Omental fat pad (tissue), 3 donors: ENCODE measurements at regions not wholly inside any gene's neighbourhood (a gene's known extent, or its start where the extent isn't known, plus 50 kb on each side); places are given as distances from the start of the nearest gene placed in this dataset.

Source experiments
- ATAC-seq: fragments of 150-250 bp; one replicate; pipeline ENCODE4 v1.9.1; 2016; ENCODE audit warnings: mild to moderate bottlenecking, moderate library complexity; ENCODE audit not compliant: low FRiP score
- DNase-seq: peaks from one replicate; pipeline ENCODE4 v3.0.0-alpha.2; 2019; ENCODE audit warnings: low spot score
- CTCF ChIP-seq, 3 donors: fragments of 450-650 bp; IDR thresholded peaks; one replicate each; pipeline ENCODE4 v1.5.1; 2016 to 2017; ENCODE audit warnings: antibody characterized with exemption in 3 of 3, mild to moderate bottlenecking in 3 of 3, moderate library complexity in 2 of 3

DNA sequence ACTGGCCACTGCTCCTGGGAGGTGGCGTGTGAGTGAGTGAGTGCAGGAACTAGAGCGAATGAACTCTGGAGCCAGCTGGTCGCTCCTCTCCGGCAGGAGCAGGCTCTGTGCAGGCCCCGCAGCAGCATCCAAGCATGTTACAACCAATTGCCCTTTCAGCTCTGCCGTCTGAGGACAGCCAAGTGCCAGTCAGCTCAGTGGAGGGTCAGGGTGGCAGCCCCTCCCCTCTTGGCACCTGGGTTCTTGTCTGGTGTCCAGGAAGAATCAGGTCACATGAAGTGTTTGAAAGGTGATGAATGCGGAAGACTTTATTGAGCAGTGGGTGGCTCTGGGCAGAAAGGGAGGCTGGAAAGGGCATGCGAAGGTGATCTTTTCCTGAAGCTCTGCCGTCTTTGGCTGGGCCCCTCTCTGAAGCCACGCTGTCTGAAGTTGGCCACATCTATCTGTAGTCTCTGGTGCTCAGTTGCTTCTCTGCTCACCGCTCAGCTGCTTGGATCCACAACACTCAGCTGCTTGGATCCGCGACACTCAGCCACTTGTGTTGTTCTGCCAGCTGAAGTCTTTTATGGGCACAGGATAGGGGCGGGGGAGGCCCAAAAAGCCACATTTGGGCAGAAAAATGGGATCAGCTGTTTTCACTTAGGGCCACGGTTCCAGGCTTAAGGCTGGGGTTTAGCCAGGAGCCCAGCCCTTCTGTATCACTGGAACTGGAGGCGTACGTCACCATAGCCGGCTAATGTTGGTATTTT lies 139.8 kb downstream of the ADSS2 start:
- no peak for TF ChIP-seq CTCF (IDR thresholded peaks at IDR 0.05)
- ATAC-seq (no peak), DNase-seq (no peak)

- no peak for ATAC-seq
- TF ChIP-seq CTCF (IDR thresholded peaks at IDR 0.05), result no peak
- DNase-seq, result no peak
Observed at GRCh38 chr1:244313346-244313745, 138.4 kb downstream of the ADSS2 start.

DNA sequence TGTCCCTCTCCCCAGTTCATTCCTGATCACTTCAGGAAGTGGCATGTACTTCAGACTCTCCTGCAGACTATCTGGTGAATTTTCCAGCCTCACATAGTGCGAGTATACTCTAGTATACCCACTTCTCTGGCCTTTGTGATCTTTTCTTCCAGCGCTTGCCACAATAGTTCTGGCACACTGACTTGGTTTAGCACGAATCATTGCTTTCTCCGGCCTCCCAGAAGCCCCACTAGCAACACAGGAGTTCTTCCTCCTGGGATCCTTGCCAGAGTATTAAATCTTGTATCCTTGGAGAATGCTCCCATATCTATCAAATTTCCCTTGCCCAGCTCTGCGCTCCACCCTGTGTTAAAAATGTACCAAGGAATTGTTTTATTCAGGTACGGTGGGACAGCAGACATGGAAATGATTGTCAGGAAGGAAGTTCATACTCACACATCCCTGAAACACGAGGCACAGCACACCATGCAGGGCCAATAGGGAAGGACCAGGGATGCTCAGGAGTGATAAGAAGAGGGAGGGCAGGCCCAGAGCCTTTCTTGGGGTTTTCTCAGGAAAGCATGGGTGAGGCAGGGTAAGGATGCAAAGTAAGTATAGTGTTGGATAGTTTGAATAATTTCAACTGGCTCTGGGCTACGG lies 136.7 kb downstream of the ADSS2 start:
- TF ChIP-seq CTCF (IDR thresholded peaks at IDR 0.05), result no peak
- ATAC-seq (no peak), DNase-seq (no peak)

DNA sequence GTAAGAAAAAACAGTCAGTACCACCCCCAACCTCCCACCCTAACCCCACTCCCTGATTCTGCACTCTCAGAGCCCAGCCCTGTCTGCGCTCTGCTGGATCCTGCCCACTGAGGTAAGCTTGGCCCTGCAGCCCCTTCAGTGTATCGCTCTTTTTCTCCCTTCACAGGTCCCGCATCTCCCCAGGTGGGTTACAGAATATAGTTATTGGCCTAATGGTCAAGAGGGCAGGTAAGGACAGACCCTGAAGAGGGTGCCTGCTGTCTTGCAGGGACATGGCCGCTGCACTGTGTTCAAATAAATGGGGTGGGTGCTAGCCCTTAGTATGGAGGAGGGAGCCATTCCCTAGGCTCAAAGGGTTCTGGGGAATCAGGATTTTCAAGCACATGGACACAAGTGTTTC lies 135.7 kb downstream of the ADSS2 start:
- ATAC-seq (no peak), DNase-seq (no peak)
- TF ChIP-seq CTCF (IDR thresholded peaks at IDR 0.05), result no peak

DNA sequence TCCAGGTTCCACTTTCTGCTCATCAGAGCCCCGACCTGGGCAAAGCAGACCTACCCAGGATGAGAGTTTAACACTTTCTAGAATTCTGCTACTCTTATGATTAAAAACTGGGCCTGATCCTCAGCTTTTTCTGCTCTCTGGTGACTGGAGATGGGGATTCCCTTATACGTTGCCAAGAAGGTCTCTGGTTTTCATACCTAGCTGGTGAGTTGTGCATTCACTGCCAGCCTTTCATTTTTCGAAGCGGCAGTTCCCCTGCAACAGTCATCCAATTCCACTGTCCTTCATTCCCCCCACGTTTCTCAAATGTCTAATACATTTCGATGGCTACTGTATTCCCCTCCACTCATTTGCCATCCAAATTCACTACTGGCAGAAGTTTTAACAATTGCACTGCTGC lies 135.3 kb downstream of the ADSS2 start:
- TF ChIP-seq CTCF (IDR thresholded peaks at IDR 0.05), result no peak
- DNase-seq (no peak), ATAC-seq (no peak)

DNA sequence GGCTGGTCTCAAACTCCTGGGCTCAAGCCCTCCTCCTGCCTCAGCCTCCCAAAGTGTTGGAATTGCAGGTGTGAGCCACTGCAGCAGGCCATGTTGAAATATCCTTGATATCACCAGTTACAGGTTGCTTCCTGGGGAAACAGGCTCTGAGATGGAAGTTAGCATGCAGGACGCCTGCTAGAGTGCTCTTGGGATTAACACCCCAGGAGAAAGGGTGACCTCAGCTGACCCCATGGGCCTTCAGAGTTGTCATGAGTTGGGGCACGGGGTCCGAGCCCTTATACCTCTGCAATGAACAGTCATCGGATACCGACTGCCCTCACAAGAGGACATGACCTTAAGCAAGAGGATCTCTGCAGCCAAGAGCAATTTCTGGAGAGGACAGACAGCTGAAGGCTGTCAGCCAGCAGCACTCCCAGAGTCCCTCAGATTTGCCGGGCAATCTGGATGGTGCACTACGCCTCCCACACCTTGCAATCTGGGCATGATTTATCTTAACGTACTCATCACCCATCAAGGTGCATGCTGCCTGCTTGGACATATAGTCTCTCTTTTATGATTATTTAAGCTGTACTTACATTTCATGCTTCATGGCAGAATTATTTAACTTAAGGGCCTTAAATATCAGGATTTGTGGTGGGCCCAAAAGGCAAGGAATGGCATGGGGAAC lies 134.6 kb downstream of the ADSS2 start:
- no peak for TF ChIP-seq CTCF (IDR thresholded peaks at IDR 0.05)
- no peak for ATAC-seq
- no peak for DNase-seq
